ENCODE measurements at regions not wholly inside any gene's neighbourhood (a gene's known extent, or its start where the extent isn't known, plus 50 kb on each side); places are given as distances from the start of the nearest gene placed in this dataset.
"Not testable (repeated sequence)": the region's sequence is repeated elsewhere in the genome, so short reads cannot be mapped to it uniquely, and the experiment has no call there.

- DNase-seq = no peak
These were observed 271.6 kb upstream of the ARSJ start for GRCh38 chr4:114251020-114251419.

DNA sequence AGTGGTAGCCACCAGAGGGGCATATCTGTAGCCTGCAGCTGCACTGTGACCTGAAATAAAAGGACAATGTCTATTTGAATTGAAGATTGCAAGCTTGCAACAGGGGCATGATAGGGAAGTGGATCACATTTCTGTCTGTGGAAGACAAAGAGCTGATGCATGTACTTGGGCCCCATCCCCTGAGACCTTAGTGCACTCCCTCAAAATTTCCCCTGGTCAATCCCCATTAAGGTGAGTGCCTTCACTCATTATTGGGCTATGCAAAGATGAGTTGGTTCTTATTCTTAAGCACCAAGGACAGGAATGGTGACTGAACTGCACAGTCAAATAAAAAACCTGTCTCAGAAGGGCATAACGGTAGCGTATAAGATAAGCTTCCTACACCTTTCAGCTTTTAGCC, 273.1 kb upstream of the ARSJ start:
- no peak for DNase-seq

- DNase-seq = no peak
These were observed 278.1 kb upstream of the ARSJ start for GRCh38 chr4:114257501-114257900.

DNA sequence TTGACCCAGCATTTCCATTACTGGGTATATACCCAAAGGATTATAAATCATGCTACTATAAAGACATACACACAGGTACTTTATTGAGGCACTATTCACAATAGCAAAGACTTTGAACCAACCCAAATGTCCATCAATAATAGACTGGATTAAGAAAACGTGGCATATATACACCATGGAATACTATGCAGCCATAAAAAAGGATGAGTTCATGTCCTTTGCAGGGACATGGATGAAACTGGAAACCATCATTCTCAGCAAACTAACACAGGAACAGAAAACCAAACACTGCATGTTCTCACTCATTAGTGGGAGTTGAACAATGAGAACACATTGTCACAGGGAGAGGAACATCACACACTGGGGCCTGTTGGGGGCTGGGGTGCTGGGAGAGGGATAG, 283.0 kb upstream of the ARSJ start:
- DNase-seq = not testable (repeated sequence)

- no peak for DNase-seq
These were observed 283.8 kb upstream of the ARSJ start for GRCh38 chr4:114263233-114263632.

- DNase-seq = no peak
These were observed 285.0 kb upstream of the ARSJ start for GRCh38 chr4:114264452-114264851.

GRCh38 chr4:114264877-114265291, 285.4 kb upstream of the ARSJ start:
- DNase-seq = no peak

- no peak for DNase-seq
These were observed 285.9 kb upstream of the ARSJ start for GRCh38 chr4:114265342-114265741.

DNA sequence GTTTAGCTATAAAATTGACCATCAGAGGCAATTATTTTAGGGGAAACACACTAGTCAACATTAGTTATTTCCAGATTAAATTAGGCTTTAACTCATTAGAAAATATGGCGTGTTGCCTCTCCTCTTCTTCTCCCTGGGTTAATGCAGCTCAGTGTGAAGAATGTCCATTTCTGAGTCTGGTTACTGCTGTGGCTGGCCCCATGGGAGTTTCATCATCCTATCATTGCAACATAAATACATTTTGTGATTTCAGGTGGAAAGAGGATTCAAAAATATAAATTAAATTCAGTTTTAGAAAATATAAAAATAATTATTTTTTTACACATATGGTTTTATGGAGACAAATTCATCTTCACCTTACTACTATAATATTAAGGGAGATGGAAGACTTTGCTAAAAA, 288.5 kb upstream of the ARSJ start:
- DNase-seq = no peak

DNA sequence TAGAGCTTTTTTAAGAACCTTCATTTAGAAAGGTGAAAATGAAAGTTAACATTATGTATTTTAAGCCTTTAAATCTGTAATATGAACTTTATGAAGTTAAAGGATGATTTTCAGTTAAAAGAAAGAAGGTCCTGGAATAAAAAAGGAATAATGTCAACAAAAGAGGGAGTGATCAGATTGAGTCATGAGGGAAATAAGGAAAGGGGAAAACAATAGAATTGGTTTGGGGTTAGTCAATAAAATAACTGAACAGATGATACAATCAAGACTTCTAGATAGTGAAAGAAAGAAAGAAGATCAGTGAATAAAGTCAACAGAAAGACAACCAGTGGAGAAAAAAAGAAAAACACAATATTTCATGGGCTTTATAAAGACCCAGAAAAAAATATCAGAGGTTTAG, 291.6 kb upstream of the ARSJ start:
- no peak for DNase-seq

- no peak for DNase-seq
These were observed 292.8 kb upstream of the ARSJ start for GRCh38 chr4:114272226-114272625.

DNA sequence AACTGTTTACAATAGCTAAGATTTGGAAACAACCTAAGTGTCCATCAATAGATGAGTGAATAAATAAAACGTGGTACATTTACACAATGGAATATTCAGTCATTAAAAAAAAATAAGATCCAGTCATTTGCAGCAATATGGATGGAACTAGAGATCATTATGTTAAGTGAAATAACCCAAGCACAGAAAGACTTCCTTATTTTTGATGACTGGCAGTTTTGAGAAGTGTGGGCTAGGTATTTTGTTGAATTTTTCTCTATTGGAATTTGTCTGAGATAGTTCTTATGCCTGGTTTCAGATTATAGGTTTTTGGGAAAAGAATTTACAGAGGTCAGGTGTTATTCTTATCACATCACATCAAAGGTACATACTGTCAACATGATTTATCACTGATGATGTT, 293.8 kb upstream of the ARSJ start:
- no peak for DNase-seq

DNA sequence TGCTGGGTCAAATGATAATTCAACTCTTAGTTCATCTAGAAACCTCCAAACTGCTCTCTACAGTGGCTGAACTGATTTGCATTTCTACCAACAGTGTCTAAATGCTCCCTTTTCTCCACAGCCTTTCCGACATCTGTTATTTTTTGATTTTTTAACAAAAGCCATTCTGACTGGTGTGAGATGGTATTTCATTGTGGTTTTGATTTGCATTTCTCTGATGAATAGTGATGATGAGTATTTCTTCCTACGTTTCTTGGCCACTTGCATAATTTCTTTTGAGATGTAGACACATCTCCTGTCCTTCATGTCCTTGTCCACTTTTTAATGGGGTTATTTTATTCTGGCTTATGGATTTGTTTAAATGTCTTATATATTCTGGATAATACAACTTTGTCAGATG, 298.2 kb upstream of the ARSJ start:
- no peak for DNase-seq

- DNase-seq = no peak
These were observed 299.6 kb upstream of the ARSJ start for GRCh38 chr4:114279066-114279465.

DNA sequence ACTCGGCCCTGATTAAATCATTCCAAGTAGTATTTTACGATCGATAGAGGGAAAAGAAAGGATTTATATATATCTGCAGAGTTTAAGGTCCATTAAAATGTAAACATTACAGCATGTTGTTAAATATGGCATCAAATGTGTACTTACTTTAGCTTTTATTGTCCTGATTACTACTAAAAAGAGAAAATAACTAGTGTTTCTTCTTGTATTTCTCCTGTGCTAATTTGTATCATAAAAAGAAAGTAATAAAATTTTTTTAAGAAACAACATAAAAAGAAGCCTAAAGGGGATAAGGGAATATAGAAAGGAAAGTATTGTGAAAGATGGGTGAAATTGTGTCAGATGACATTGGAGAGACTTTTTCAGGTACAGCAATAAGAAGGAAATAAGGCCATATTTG, 300.3 kb upstream of the ARSJ start:
- no peak for DNase-seq

DNA sequence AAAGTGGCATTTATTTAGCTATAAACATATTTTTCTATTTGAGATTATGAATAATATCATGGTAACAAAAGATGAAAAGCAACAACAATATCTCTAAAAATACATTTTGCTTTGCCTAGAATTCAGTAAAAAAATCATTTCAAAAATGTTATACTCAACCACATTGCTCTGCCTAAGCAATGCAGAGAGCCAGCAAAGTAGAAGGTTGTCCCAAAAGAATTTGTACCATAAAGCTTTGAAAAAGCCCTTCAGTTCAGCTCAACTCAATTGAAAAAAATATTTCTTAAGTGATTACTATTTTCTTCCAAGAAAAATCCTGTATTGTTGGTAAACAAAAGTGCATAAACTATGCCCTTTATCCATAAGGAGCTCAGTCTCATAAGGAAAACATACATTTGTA, 301.2 kb upstream of the ARSJ start:
- no peak for DNase-seq

GRCh38 chr4:114281164-114281960, 301.9 kb upstream of the ARSJ start:
- DNase-seq = no peak

DNA sequence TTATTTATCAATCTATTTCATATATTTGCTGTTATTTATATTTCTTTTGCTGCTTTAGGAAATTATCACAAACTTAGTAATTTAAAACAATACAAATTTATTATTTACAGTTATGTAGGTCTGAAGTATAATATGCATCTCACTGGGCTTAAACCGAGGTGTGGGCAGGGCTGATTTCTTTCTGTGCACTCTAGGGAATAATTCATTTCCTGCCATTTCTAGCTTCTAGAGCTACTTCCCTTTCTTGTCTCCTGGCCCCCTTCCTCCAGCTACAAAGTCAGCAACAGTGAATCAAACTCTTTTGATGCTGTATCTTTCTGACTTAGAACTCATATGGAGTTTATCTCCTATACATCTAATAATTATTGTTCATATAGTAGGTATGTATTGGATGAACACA, 303.5 kb upstream of the ARSJ start:
- DNase-seq = no peak

DNA sequence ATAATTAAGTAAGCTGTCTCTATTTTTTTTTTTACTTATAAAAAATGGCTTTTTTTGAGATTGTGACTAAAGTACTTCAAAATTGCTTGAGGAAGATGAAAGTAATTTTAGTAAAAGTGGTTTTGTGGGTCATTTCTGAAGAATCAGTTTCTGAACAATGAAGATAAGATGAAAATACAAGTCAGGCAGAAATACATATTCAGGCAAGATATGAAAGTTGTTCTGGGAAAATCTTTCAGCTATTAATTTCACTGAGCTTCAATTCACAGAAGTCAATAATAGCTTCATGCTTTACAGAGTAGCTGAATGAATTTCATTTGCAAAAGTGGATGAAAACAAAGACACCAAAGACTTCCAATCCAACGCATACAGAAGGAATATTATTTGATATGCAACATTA, 305.2 kb upstream of the ARSJ start:
- DNase-seq = no peak

GRCh38 chr4:114286262-114286810, 306.9 kb upstream of the ARSJ start:
- DNase-seq = no peak

DNA sequence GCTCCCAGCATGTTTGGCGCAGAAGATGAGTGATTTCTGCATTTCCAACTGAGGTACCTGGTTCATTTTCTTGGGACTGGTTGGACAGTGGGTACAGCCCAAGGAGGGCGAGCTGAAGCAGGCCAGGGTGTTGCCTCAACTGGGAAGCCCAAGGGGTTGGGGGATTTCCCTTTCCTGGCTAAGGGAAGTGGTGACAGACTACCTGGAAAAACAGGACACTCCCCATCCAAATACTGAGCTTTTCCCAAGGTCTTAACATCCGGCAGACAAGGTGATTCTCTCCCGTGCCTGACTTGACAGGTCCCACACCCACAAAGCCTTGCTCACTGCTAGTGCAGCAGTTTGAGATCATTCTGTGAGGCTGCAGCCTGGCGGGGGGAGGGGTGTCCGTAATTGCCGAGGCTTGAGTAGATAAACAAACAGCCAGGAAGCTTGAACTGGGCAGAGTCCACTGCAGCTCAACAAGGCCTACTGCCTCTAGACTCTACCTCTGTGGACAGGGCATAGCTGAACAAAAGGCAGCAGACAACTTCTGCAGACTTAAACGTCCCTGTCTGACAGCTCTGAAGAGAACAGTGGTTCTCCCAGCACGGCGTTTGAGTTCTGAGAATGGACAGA, 307.7 kb upstream of the ARSJ start:
- no peak for DNase-seq

- DNase-seq = no peak
These were observed 302.5 kb upstream of the UGT8 start for GRCh38 chr4:114296126-114296525.

DNA sequence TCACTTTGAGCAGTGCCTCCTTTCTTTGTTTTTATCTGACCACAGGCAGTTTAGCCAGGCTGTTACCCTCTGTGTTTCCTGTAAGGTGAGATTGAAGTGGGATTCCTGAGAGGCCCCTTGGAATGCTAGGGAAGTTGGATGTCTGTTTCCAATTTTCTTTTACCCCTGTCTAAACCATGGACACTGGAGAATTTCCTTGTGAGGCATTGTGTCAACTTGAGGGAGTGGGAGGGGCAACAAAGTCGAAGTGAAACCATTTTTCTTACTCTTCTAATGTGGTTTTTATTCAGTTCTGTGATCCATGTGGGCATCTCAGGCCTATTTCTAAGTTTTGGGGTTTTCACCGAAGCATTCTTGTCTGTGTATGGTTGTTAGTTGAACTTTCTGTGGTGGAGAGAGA, 296.1 kb upstream of the UGT8 start:
- no peak for DNase-seq

DNA sequence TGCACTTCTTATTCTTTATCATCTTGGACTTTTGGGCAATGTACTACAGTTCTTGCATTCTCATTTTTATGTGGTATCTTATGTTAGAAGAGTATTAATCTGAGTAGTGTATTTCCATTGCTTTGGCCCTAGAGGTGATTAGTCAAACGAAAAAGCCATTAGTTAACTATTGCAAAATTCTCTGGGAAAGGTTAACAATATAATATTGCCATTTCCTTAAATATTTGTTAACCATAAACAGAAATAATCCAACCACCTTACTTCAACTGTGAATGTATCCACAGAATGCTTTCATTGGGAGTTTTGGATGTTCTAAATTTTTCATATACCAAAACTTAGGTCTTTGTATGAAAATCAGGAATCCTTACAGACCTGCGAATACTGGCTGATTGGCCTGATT, 294.6 kb upstream of the UGT8 start:
- DNase-seq = no peak

- no peak for DNase-seq
These were observed 294.0 kb upstream of the UGT8 start for GRCh38 chr4:114304567-114304966.
